ENCODE measurements at regions not wholly inside any gene's neighbourhood (a gene's known extent, or its start where the extent isn't known, plus 50 kb on each side); places are given as distances from the start of the nearest gene placed in this dataset.
"Not testable (repeated sequence)": the region's sequence is repeated elsewhere in the genome, so short reads cannot be mapped to it uniquely, and the experiment has no call there.

GRCh38 chr13:60251419-60251818 lies 87.7 kb upstream of the DIAPH3 start:
- not testable (repeated sequence) for TF ChIP-seq ZNF274 (IDR thresholded peaks at IDR 0.05; ENCODE audit: low read depth, low read length); YY1 (IDR thresholded peaks at IDR 0.05; ENCODE audit: insufficient read depth, insufficient read length); SUZ12 (IDR thresholded peaks at IDR 0.05; ENCODE audit: extremely low read depth, insufficient read depth, insufficient read length)
